IMR-90 (cell line): ENCODE measurements at regions not wholly inside any gene's neighbourhood (a gene's known extent, or its start where the extent isn't known, plus 50 kb on each side); places are given as distances from the start of the nearest gene placed in this dataset.

Experiments used
- ATAC-seq: fragments of 200-7000 bp; cut with Tn5 transposase; 2 replicates; pipeline ENCODE4 v1.9.1; 2020; ENCODE audit warnings: low read depth, mild to moderate bottlenecking, moderate library complexity
- BruUV-seq: library from RNA; stranded (reverse); fragments of 400-500 nt; replicated peaks from 2 replicates; lab custom pipeline; 2021; lab: Mats Ljungman, UMichigan
- CTCF ChIA-PET: fragments of 300-600 bp; formaldehyde crosslinking; extraction: SDS; loops from one replicate; lab custom pipeline; 2021; ENCODE audit warnings: antibody characterized with exemption; lab: Yijun Ruan, JAX
- POLR2A ChIA-PET: fragments of 300-600 bp; sonication (Branson Sonifier 250); formaldehyde crosslinking; loops from one replicate; lab custom pipeline; 2022; ENCODE audit warnings: antibody characterized with exemption; ENCODE audit not compliant: unreplicated experiment; lab: Charles Lee
- DNase-seq: peaks from one replicate; pipeline ENCODE4 v3.0.0; 2013
- H2AFZ ChIP-seq: replicated peaks from 2 replicates; pipeline ENCODE3; 2013; ENCODE audit warnings: low read length, mild to moderate bottlenecking; ENCODE audit not compliant: poor library complexity
- H2AK5ac ChIP-seq: 2 replicates; pipeline ENCODE4 v1.6.1; 2013; ENCODE audit warnings: low read depth, low read length, inconsistent platforms
- H2AK9ac ChIP-seq: replicated peaks from 2 replicates; pipeline ENCODE3; 2013; ENCODE audit warnings: mild to moderate bottlenecking, low read depth, low read length, moderate library complexity; ENCODE audit not compliant: poor library complexity
- H2BK120ac ChIP-seq: 2 replicates; pipeline ENCODE4 v1.6.1; 2013; ENCODE audit warnings: low read depth, low read length, inconsistent platforms
- H2BK15ac ChIP-seq: 3 replicates; pipeline ENCODE4 v1.6.1; 2013; ENCODE audit warnings: low read depth, low read length, inconsistent platforms
- H2BK20ac ChIP-seq: 2 replicates; pipeline ENCODE4 v1.6.1; 2013; ENCODE audit warnings: low read depth, mild to moderate bottlenecking, inconsistent platforms, low read length, moderate library complexity
- H2BK5ac ChIP-seq: 2 replicates; pipeline ENCODE4 v1.6.1; 2013; ENCODE audit warnings: mild to moderate bottlenecking, low read depth, low read length, inconsistent platforms; ENCODE audit not compliant: poor library complexity, severe bottlenecking
- H3K14ac ChIP-seq: replicated peaks from 2 replicates; pipeline ENCODE4 v1.6.1; 2013; ENCODE audit warnings: low read depth, low read length, inconsistent platforms
- H3K18ac ChIP-seq: 2 replicates; pipeline ENCODE4 v1.6.1; 2013; ENCODE audit warnings: low read depth, low read length, control low read depth
- H3K23ac ChIP-seq: 2 replicates; pipeline ENCODE4 v1.6.1; 2013; ENCODE audit warnings: low read depth, low read length, inconsistent platforms
- H3K27ac ChIP-seq: 2 replicates; pipeline ENCODE4 v1.5.1; 2013; ENCODE audit warnings: mild to moderate bottlenecking, control low read depth, low read length; ENCODE audit not compliant: insufficient read depth
- H3K27me3 ChIP-seq: 2 replicates; pipeline ENCODE4 v1.6.1; 2013; ENCODE audit warnings: low read length; ENCODE audit not compliant: control insufficient read depth, insufficient read depth
- H3K36me3 ChIP-seq: 2 replicates; pipeline ENCODE4 v1.6.1; 2013; ENCODE audit warnings: low read length, mixed read lengths; ENCODE audit not compliant: control insufficient read depth, insufficient read depth
- H3K4ac ChIP-seq: 2 replicates; pipeline ENCODE4 v1.6.1; 2013; ENCODE audit warnings: low read depth, low read length, inconsistent platforms
- H3K4me1 ChIP-seq: 2 replicates; pipeline ENCODE4 v1.6.1; 2013; ENCODE audit warnings: low read length, mixed read lengths; ENCODE audit not compliant: control insufficient read depth, insufficient read depth
- H3K4me2 ChIP-seq: 2 replicates; pipeline ENCODE4 v1.6.1; 2013; ENCODE audit warnings: low read depth, mild to moderate bottlenecking, control low read depth, low read length, moderate library complexity
- H3K4me3 ChIP-seq: 2 replicates; pipeline ENCODE4 v1.5.1; 2013; ENCODE audit warnings: low read depth, mild to moderate bottlenecking, control low read depth, low read length, moderate library complexity; ENCODE audit not compliant: insufficient read depth
- H3K56ac ChIP-seq: 2 replicates; pipeline ENCODE4 v1.6.1; 2013; ENCODE audit warnings: low read length, inconsistent platforms; ENCODE audit not compliant: insufficient read depth; ENCODE audit errors: extremely low read depth
- H3K79me1 ChIP-seq, 2 experiments: 2 replicates each; pipeline ENCODE4 v1.6.1; 2013; ENCODE audit warnings: low read length in 2 of 2, inconsistent platforms in 1 of 2, low read depth in 1 of 2
- H3K9ac ChIP-seq: 2 replicates; pipeline ENCODE4 v1.6.1; 2013; ENCODE audit warnings: low read depth, low read length, control low read depth
- H3K9me1 ChIP-seq: 2 replicates; pipeline ENCODE4 v1.6.1; 2013; ENCODE audit warnings: low read length, inconsistent platforms; ENCODE audit not compliant: insufficient read depth
- H3K9me3 ChIP-seq: 2 replicates; pipeline ENCODE4 v1.6.1; 2013; ENCODE audit warnings: low read length; ENCODE audit not compliant: control insufficient read depth, insufficient read depth
- H4K20me1 ChIP-seq: 2 replicates; pipeline ENCODE4 v1.6.1; 2013; ENCODE audit warnings: low read length, inconsistent platforms; ENCODE audit not compliant: insufficient read depth
- H4K5ac ChIP-seq: 2 replicates; pipeline ENCODE4 v1.6.1; 2013; ENCODE audit warnings: mild to moderate bottlenecking, low read depth, low read length, control low read depth
- H4K8ac ChIP-seq, 2 experiments: 2 replicates each; pipeline ENCODE4 v1.6.1; 2013; ENCODE audit warnings: low read depth in 2 of 2, low read length in 2 of 2, control low read depth in 1 of 2, inconsistent platforms in 1 of 2
- H4K91ac ChIP-seq: 2 replicates; pipeline ENCODE4 v1.6.1; 2013; ENCODE audit warnings: low read depth, low read length, inconsistent platforms; ENCODE audit not compliant: insufficient read depth
- BHLHE40 ChIP-seq: fragments of 150-350 bp; IDR thresholded peaks from 2 replicates; pipeline ENCODE4 v1.6.1; 2016; ENCODE audit warnings: mild to moderate bottlenecking, low read depth, low read length
- CEBPB ChIP-seq: IDR thresholded peaks from 2 replicates; pipeline ENCODE4 v1.6.1; 2012; ENCODE audit warnings: low read depth, low read length, improper control_type of control experiment
- CHD1 ChIP-seq: IDR thresholded peaks from 2 replicates; pipeline ENCODE4 v1.6.1; 2012; ENCODE audit warnings: low read depth, low read length, improper control_type of control experiment
- CTCF ChIP-seq: conservative IDR thresholded peaks from 2 replicates; pipeline ENCODE4 v1.5.1; 2012; ENCODE audit warnings: mild to moderate bottlenecking, low read depth, low read length, improper control_type of control experiment
- FOS ChIP-seq: fragments of 150-350 bp; IDR thresholded peaks from 2 replicates; pipeline ENCODE4 v1.6.1; 2016; ENCODE audit warnings: low read depth, low read length
- MAFK ChIP-seq: IDR thresholded peaks from 2 replicates; pipeline ENCODE4 v1.6.1; 2012; ENCODE audit warnings: low read depth, low read length, improper control_type of control experiment
- NFE2L2 ChIP-seq: fragments of 150-350 bp; IDR thresholded peaks from 2 replicates; pipeline ENCODE4 v1.6.1; 2016; ENCODE audit warnings: low read depth, mild to moderate bottlenecking, low read length
- POLR2A ChIP-seq: IDR thresholded peaks from 2 replicates; pipeline ENCODE4 v1.6.1; 2012; ENCODE audit warnings: mild to moderate bottlenecking, low read depth, low read length
- RAD21 ChIP-seq: IDR thresholded peaks from 2 replicates; pipeline ENCODE4 v1.6.1; 2012; ENCODE audit warnings: low read length, improper control_type of control experiment
- RCOR1 ChIP-seq: IDR thresholded peaks from 2 replicates; pipeline ENCODE4 v1.6.1; 2012; ENCODE audit warnings: mild to moderate bottlenecking, low read length, improper control_type of control experiment; ENCODE audit not compliant: insufficient replicate concordance
- RFX5 ChIP-seq: IDR thresholded peaks from 2 replicates; pipeline ENCODE4 v1.8.0; 2012; ENCODE audit warnings: low read depth, mild to moderate bottlenecking, low read length, moderate library complexity
- SMC3 ChIP-seq: fragments of 150-350 bp; IDR thresholded peaks from 2 replicates; pipeline ENCODE4 v1.6.1; 2016; ENCODE audit warnings: low read depth, mild to moderate bottlenecking, antibody characterized with exemption, low read length, moderate library complexity
- WGBS, 2 experiments: methylation state at CpG; one replicate each; pipeline versions ENCODE4 v1.1.5 to v1.1.7; 2013; ENCODE audit warnings: missing lambda C conversion rate in 2 of 2; ENCODE audit not compliant: insufficient read length in 1 of 2; ENCODE audit errors: extremely low coverage in 2 of 2; 5-methylcytosine and 5-hydroxymethylcytosine counted together
- dilution Hi-C: fragments of 300-500 bp; cut with HindIII; formaldehyde crosslinking; loops from one replicate; pipeline ENCODE4 v1.14.3; 2018; ENCODE audit warnings: low sequenced_read_pairs; ENCODE audit not compliant: unreplicated experiment
- in situ Hi-C: fragments of 300-500 bp; cut with MboI; formaldehyde crosslinking; loops from 3 replicates; pipeline ENCODE4 v1.14.3; 2019; ENCODE audit warnings: low sequenced_read_pairs, inconsistent platforms, mixed read lengths
- intact Hi-C: fragments of 100-400 bp; cut with micrococcal nuclease; formaldehyde crosslinking; loops from 2 replicates; pipeline ENCODE4 v1.10.0; 2022
- TF ChIP-seq, protein P1 (sequence below): fragments of 150-350 bp; IDR thresholded peaks from 2 replicates; pipeline ENCODE4 v1.6.1; 2017; ENCODE audit warnings: mild to moderate bottlenecking, antibody characterized with exemption, low read length, low read depth
- TF ChIP-seq, protein P2 (sequence below): fragments of 150-350 bp; IDR thresholded peaks from 2 replicates; pipeline ENCODE4 v1.6.1; 2016; ENCODE audit warnings: low read depth, mild to moderate bottlenecking, low read length, moderate library complexity, borderline replicate concordance

GRCh38 chr12:92276276-92276675 lies 130.6 kb upstream of the BTG1 start:
- H2BK15ac ChIP-seq = no peak overlapping the region
- H3K18ac ChIP-seq = no peak overlapping the region
- in situ Hi-C loops (no loop called here), intact Hi-C loops (no loop called here), dilution Hi-C loops (no loop called here)
- H4K20me1 ChIP-seq = no peaks in the 10 kb centered on the region
- DNase-seq = no peak
- no peaks in the 10 kb centered on the region for H3K9me3 ChIP-seq
- no TSS peak for BruUV-seq
- H2AFZ ChIP-seq = no peak overlapping the region
- H3K4me3 ChIP-seq = no peak overlapping the region
- H4K91ac ChIP-seq = no peak overlapping the region
- H3K4me2 ChIP-seq = no peak overlapping the region
- no peak for ATAC-seq
- no peak overlapping the region for H2AK9ac ChIP-seq
- TF ChIP-seq RCOR1 (no peak), CTCF (no peak), MAFK (no peak), BHLHE40 (no peak), CHD1 (no peak), RFX5 (no peak), SMC3 (no peak), CEBPB (no peak), RAD21 (no peak), POLR2A (no peak), NFE2L2 (no peak), FOS (no peak)
- TF ChIP-seq, protein P1, sequence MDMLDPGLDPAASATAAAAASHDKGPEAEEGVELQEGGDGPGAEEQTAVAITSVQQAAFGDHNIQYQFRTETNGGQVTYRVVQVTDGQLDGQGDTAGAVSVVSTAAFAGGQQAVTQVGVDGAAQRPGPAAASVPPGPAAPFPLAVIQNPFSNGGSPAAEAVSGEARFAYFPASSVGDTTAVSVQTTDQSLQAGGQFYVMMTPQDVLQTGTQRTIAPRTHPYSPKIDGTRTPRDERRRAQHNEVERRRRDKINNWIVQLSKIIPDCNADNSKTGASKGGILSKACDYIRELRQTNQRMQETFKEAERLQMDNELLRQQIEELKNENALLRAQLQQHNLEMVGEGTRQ = no peak
- TF ChIP-seq, protein P2, sequence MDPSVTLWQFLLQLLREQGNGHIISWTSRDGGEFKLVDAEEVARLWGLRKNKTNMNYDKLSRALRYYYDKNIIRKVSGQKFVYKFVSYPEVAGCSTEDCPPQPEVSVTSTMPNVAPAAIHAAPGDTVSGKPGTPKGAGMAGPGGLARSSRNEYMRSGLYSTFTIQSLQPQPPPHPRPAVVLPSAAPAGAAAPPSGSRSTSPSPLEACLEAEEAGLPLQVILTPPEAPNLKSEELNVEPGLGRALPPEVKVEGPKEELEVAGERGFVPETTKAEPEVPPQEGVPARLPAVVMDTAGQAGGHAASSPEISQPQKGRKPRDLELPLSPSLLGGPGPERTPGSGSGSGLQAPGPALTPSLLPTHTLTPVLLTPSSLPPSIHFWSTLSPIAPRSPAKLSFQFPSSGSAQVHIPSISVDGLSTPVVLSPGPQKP = no peak
- H3K4ac ChIP-seq = no peak overlapping the region
- no peaks in the 10 kb centered on the region for H3K79me1 ChIP-seq
- no peak overlapping the region for H4K8ac ChIP-seq
- H3K56ac ChIP-seq = no peak overlapping the region
- H3K27me3 ChIP-seq = no peaks in the 10 kb centered on the region; the same call in 1 of the 2 replicates
- WGBS, 2 experiments = no CpG with 5 or more reads among the region's 1 CpG
- CTCF ChIA-PET = interaction anchor here (1.0 kb wide), 1 partner anchor 130 kb away, joined by 5 read pairs; the partner anchor contains the start of gene BTG1
- H3K27ac ChIP-seq = no peak overlapping the region
- H3K23ac ChIP-seq = no peak overlapping the region
- no peak overlapping the region for H3K14ac ChIP-seq
- no peaks in the 10 kb centered on the region for H3K9me1 ChIP-seq
- POLR2A ChIA-PET = no interaction called here
- H3K9ac ChIP-seq = no peak overlapping the region
- no peak overlapping the region for H2AK5ac ChIP-seq
- H2BK5ac ChIP-seq = no peak overlapping the region
- H3K4me1 ChIP-seq = no peaks in the 10 kb centered on the region
- H4K5ac ChIP-seq = no peak overlapping the region
- no peak overlapping the region for H2BK120ac ChIP-seq
- no peak overlapping the region for H2BK20ac ChIP-seq
- H3K36me3 ChIP-seq = no peaks in the 10 kb centered on the region
